ENCODE measurements at regions not wholly inside any gene's neighbourhood (a gene's known extent, or its start where the extent isn't known, plus 50 kb on each side); places are given as distances from the start of the nearest gene placed in this dataset.

GRCh38 chr18:3350021-3350420 lies 88.1 kb downstream of the MYL12B start:
- Histone ChIP-seq H3K4me1 (peaks cover 7 to 35% (median 18%) of the 10 kb centered on the region in 3 donors), H3K27me3 (no peaks in the 10 kb centered on the region), H3K27ac (peak overlapping the region; percentile 15 to 66 (median 58)), H3K9me3 (no peaks in the 10 kb centered on the region), H3K36me3 (no peaks in the 10 kb centered on the region), H3K4me3 (no peak overlapping the region)
- WGBS, 2 donors = 81 to 86% methylated on average over 9 to 11 of the region's 14 CpGs
- no peak for TF ChIP-seq POLR2A (IDR thresholded peaks at IDR 0.05)
- TF ChIP-seq CTCF (IDR thresholded peaks at IDR 0.05) = no peak
- no peak for DNase-seq
- intact Hi-C loops (cut with DNase I) = no loop called here

- H3K4me3 ChIP-seq = no peak overlapping the region
- no peak for TF ChIP-seq CTCF (IDR thresholded peaks at IDR 0.05)
- TF ChIP-seq POLR2A (IDR thresholded peaks at IDR 0.05) = no peak
Observed at GRCh38 chr18:3350566-3351527, 88.9 kb downstream of the MYL12B start.

GRCh38 chr18:3354506-3354905 lies 92.6 kb downstream of the MYL12B start:
- TF ChIP-seq POLR2A (IDR thresholded peaks at IDR 0.05) = no peak
- TF ChIP-seq CTCF (IDR thresholded peaks at IDR 0.05) = no peak
- intact Hi-C loops (cut with DNase I) = no loop called here
- H3K27ac ChIP-seq = no peak overlapping the region
- 37 to 55% methylated on average over 4 of the region's 4 CpGs for WGBS, 2 donors
- H3K27me3 ChIP-seq = no peaks in the 10 kb centered on the region
- no peaks in the 10 kb centered on the region for H3K36me3 ChIP-seq
- no peak for DNase-seq
- no peak overlapping the region for H3K4me3 ChIP-seq
- peaks cover 0 to 17% (median 0%) of the 10 kb centered on the region in 3 donors for H3K4me1 ChIP-seq
- H3K9me3 ChIP-seq = no peaks in the 10 kb centered on the region

More at GRCh38 chr18:3350566-3351527, 88.9 kb downstream of the MYL12B start:
- H3K27ac ChIP-seq = peak overlapping the region; percentile 15 to 66 (median 58)
- intact Hi-C loops (cut with DNase I) = no loop called here
- H3K27me3 ChIP-seq = no peaks in the 10 kb centered on the region
- H3K4me1 ChIP-seq = peaks cover 7 to 26% (median 10%) of the 10 kb centered on the region in 3 donors
- DNase-seq = no peak
- 19 to 31% methylated on average over 7 to 11 of the region's 11 CpGs for WGBS, 2 donors
- no peaks in the 10 kb centered on the region for H3K9me3 ChIP-seq
- no peaks in the 10 kb centered on the region for H3K36me3 ChIP-seq

GRCh38 chr18:3356614-3357013 lies 93.4 kb upstream of the TGIF1 start:
- no peaks in the 10 kb centered on the region for H3K9me3 ChIP-seq
- H3K27ac ChIP-seq = no peak overlapping the region
- intact Hi-C loops (cut with DNase I) = no loop called here
- no peaks in the 10 kb centered on the region for H3K27me3 ChIP-seq
- DNase-seq = no peak
- TF ChIP-seq POLR2A (IDR thresholded peaks at IDR 0.05) = no peak
- no peak for TF ChIP-seq CTCF (IDR thresholded peaks at IDR 0.05)
- H3K4me3 ChIP-seq = no peak overlapping the region
- 63 to 85% methylated on average over 4 of the region's 4 CpGs for WGBS, 2 donors
- no peaks in the 10 kb centered on the region for H3K36me3 ChIP-seq
- H3K4me1 ChIP-seq = peaks cover 0 to under 1% (median 0%) of the 10 kb centered on the region in 3 donors

GRCh38 chr18:3357516-3357915 lies 92.5 kb upstream of the TGIF1 start:
- no peak for TF ChIP-seq CTCF (IDR thresholded peaks at IDR 0.05)
- TF ChIP-seq POLR2A (IDR thresholded peaks at IDR 0.05) = no peak
- no peaks in the 10 kb centered on the region for H3K36me3 ChIP-seq
- H3K4me1 ChIP-seq = no peaks in the 10 kb centered on the region
- H3K27me3 ChIP-seq = no peaks in the 10 kb centered on the region
- H3K4me3 ChIP-seq = no peak overlapping the region
- 86 to 89% methylated on average over 5 of the region's 5 CpGs for WGBS, 2 donors
- H3K9me3 ChIP-seq = no peaks in the 10 kb centered on the region
- DNase-seq = no peak
- no peak overlapping the region for H3K27ac ChIP-seq
- intact Hi-C loops (cut with DNase I) = no loop called here

All from esophagus squamous epithelium (tissue), 5 donors.